Glomerular visceral epithelial cell (primary cell): ENCODE measurements at regions not wholly inside any gene's neighbourhood (a gene's known extent, or its start where the extent isn't known, plus 50 kb on each side); places are given as distances from the start of the nearest gene placed in this dataset.

Experiments used
- DNase-seq: peaks from one replicate; pipeline ENCODE4 v3.0.0-alpha.2; 2016; ENCODE audit errors: extremely low spot score

DNA sequence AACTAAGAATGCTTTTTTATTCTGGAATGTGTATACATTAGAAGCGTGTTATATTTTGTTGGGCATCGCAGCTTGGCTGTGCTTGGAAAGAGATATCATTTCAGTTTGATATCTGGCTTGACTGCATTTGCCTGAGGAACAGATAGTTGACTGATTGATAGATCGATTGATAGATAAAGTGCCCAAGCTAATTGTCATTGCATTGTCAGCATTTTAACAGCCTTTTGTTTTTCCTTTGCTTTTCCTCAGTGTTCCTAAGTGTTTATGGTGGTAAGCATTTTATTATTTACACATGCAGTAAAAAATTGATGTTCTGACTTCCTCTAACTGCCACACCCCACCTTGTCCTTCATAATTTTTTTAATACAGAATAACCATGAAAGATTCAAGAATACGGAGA, 180.9 kb upstream of the GRIK2 start:
- DNase-seq: no peak

DNA sequence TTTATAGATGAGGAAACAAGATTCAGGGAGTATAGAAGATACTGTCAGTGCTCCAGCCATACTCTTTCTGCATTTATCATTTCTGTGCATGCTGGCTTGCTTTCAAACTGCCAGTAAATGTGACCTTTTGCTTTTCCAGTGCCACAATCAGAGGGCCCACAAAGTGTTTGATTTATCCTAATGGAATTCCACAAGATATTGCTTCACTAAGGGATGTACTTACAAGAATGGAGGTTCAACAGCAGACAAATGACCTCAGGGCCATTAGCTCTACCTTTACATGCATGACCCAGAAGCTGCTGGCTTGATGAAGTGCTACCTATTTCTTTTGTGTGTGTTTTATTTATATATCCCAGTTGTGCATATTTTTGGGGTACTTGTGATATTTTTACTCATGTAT, 171.5 kb upstream of the GRIK2 start:
- DNase-seq: no peak

DNA sequence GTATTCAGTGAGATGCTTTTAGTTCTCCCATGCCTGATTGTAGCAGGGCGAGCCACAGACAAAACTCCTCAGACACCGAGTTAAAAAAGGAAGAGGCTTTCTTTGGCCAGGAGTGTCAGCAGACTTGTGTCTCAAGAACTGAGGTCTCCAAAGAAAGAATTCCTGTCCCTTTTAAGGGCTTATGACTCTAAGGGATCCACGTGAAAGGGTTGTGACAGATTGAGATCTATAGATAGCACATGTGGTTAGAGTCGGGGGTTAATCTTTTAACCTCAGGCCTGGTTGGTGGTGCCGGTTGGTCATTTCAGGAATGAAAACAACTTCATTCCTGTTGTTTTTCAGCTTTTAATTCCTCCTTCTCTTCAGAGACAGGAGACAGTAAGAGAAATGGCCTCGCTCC, 168.8 kb upstream of the GRIK2 start:
- no peak for DNase-seq

DNA sequence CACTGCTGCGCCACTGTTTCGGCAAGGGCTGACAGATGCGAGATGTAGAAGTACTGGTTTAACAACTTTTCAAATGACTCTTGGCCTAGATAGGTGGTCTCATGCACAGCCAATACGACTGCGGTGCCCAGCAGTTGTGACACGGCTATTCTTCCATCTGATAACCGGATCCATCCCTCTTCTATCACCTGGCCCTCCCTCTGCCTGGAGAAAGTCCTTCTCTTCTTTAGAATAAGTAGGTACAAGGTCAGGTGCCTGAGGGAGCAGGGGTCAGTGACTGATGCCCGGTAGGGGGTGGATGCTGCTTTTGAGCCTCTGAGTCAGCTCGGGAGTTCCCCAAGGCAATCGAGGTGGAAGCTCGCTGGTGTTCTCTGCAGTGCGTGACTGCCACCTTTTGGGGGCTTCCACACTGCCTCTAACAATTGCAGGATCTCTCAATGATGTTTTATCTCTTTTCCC, 166.8 kb upstream of the GRIK2 start:
- DNase-seq: peak; percentile 65

DNA sequence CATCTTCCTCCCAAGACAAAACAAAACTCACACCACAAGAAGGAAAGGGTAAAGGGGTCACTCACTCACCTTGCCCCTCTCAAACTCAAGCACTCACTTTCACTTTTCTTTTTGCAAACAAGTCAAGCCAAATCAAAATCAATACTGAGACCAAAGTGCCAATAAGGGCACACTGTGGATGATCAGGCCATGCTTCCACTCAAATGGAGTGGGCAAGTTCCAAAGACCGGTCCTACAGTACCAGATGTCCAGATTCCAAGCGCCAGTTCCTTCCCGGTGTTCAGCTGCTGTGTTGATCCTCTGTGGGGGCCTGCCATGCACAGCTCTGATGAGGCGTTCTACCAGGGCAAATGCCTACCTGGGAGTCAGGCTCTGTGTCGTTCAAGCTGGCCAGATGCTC, 162.6 kb upstream of the GRIK2 start:
- no peak for DNase-seq

DNA sequence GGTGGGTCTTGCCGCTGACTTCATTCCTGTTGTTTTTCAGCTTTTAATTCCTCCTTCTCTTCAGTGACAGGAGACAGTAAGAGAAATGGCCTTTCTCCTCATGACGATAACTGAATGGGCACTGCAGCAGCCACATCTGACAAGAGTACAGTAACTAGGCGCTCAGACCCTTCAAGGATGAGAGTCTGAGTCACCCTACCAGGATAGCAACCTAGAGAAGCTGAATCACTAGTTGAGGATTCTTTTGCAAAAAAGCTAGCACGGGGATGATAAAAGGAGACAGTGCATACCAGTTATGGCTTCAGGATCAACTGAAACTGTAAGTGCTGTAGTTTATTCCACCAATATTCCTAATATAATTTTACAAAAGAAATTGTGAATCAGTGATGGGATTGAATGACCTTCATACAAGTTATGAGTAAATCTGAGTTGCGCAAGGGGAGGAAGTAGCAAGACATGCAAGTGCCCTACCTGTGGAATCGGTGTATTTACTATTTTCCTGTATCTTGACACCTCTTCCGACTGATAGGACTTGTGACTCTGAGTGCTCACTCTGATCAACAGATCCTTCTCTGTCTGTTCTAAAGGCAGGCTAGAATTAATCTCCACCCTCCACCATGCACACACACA, 161.8 kb upstream of the GRIK2 start:
- DNase-seq: no peak

DNA sequence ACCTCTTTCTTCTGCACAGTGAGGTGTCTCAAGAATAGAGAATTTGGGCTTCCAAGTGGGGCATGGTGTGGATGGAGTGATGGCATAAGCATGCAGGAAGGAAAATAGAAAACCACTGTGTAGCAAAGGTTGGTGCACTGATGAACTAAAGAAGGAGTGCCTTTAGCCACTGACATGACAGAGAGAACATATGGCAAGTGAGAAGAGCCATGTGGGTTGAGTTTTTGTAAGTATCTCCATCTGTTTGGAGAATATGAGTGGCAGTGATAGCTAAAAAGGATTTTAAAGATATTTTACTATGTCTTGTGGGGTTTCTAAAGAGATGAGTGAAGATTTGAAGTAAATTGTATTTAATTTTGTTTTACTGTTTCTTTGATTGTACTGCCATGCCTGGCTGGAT, 160.5 kb upstream of the GRIK2 start:
- no peak for DNase-seq

DNA sequence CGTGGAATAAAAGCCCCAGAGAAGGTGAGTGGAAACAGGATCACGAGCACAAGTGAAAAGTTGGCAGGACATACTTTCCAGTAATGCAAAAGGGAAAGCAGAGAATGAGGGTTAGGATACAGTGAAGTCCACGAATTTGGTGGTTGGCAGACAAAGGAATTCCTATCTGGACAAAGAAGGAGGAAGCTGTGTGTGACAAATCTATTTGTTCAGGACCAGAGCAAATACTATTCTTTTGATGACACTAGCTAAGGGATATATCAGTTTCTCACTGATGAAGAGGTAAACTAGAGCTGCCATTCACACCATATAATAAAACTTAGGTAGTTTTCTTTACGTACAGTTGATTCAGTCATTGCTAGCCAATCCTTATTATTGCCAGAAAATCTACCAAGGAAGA, 156.8 kb upstream of the GRIK2 start:
- DNase-seq: no peak

DNA sequence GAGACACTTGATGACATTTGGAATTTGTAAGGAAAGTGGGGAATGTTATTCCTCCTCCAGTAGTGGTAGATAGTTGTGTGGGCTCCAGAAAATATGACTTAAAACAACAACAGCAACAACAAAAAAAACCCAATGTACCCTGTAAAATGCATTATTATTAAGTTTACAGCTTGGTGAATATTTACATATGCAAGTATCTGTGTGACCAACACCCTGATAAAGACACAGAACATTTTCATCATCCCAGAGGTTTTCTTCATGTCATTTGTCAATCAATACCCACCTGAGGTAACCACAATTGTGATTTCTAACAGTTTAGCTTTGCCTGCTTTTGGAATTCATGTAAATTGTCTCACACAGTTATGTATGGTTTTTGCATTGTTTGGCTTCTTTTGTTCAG, 152.1 kb upstream of the GRIK2 start:
- DNase-seq: no peak

DNA sequence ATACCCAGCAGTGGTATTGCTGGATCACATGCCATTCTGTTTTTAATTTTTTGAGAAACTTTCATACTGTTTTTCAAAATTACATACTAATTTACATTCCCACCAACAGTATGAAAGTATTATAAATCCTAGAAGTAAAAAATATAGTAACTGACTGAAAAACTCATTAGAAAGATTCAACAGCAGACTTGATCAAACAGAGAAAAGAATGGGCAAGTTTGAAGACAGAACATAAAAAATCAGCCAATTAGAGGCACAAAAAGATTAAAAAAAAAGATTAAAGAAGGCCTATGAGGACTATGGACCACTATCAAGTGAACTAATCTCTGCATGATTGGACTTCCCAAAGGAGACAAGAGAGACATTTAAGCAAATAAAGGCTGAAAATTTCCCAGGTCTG, 144.0 kb upstream of the GRIK2 start:
- DNase-seq: no peak

DNA sequence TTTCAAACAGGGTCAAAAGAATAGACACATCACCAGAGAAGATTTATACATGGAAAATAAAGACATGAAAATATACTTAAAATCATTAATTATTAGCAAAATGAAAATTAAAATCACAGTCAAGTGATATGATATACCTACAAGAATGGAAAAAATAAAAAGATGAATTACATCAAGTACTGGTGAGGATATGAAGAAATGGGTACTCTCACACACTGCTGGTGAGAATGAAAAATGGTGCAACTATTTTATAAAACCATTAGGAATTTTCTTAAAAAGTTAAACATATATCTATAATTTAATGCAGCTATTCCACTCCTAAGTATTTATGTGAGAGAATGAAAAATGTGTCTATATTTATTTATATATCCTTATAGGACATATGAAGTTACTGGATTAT, 136.3 kb upstream of the GRIK2 start:
- DNase-seq: no peak

DNA sequence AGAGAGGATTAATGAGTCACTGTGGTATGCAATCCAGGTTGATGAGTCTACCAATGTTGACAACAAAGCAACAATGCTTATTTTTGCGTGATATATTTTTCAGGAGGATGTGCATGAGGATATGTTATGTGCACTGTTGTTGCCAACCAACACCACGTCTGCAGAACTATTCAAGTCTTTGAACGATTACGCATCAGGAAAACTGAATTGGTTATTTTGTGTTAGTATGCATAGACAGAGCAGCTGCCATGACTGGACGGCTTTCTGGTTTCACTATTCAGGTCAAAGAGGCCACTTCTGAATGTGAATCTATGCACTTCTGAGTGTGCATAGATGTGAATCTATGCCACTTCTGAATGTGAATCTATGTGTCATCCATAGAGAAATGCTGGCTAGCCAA, 134.0 kb upstream of the GRIK2 start:
- no peak for DNase-seq

DNA sequence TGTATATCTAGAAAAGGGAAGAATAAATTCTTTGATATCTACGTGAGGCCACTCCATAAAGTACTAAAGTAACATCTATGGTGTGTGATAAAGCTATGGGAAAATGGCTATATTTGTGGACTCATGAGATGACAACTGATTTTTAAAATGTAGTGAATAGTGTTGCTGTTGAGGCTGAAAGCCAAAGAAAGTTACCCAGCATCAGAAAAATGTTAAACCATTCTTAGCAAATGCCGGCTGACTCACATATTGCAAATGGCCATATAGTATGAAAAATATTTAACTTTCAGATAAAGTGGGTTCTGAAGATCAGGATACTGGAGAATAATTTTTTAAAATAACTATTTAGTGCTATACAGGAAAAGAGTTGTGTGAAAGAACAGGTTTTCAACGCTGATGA, 129.9 kb upstream of the GRIK2 start:
- no peak for DNase-seq

DNA sequence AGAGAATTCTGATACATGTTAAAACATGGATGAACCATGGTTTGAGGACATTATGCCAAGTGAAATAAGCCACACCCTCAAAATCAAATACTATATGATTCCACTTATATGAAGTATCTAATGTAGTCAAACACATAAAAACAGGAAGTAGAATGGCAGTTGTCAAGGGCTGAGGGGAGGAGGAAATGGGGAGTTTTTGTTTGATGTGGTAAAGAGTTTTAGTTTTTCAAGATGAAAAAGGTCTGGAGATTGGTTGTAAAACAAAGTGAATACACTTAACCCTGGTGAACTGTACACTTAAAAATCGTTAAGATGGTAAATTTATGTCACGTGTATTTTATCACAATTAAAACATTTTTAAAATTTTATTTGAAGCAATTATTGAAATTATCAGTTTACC, 127.4 kb upstream of the GRIK2 start:
- DNase-seq: no peak

DNA sequence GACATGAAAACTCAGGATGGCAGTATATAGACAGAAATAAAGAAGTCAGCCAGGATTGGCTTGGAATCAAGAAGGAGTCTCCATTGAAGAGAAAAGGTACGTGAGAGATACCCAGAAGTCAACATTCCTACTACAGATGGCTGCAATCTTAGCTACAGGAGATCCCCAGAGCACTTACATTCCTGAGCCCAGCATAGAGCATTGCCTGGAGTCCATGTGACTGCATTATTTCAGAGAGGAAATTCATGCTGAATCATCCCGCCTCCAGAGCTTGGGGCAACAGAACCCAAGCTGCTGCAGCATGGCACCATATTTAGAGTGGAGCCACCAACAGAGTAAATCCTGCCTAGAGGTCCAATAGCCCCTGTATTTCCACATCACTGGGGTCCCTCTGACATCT, 125.0 kb upstream of the GRIK2 start:
- no peak for DNase-seq

DNA sequence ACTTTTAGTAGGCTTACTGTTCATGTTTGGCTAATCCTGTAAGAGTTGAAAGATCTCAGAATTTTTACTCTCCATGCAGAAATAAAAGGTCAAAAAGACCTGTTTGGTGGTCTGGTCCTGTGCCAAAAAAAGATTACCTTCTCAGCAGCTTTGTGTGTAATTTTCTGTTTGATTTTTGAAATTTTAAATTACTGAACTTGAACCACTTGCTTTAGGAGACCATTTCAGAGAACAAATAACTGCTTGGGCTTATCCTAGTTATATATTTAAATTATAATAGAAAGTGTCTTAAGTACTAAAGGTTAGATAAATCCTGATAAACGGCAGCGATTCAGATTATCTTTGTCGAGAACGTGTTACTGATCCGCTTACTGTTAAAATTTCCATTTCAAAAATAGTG, 118.3 kb upstream of the GRIK2 start:
- no peak for DNase-seq

DNA sequence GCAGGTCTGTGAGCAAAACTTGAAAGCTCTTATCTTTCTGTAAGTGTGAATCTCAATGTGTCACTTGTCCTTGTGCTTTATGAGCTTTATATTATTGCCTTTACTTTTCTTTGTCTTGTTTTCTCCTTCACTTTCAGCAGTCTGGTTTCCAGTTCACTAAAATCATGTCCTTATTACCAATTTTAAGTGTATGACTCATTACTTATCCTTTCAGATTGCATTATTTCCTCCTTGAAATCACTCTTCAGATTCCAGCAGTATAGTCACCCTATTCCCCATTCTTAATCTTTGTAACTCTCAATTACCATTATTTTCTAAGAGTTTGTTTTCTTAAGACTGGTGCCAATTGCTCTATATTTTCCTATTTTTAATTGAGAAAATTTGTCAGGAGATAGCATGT, 117.4 kb upstream of the GRIK2 start:
- DNase-seq: no peak

DNA sequence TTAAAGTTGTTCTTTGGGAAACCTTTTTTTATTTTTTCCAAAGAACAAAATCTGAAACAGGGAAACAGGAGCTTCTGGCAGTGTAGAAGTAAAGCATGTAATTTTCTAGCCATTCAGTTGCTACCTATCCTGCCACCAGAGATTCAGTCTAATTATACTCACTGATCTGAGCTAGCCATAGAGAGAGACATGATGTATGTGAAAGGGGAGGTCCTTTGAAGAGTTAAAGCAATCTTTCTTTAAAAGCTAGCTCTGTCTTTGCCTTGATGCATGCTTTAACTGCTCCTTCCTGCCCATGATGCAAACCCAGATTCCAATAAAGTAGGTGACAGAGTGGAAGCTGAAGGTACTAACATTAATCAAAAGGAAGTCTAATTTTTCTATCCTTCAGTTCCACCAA, 114.1 kb upstream of the GRIK2 start:
- no peak for DNase-seq

DNA sequence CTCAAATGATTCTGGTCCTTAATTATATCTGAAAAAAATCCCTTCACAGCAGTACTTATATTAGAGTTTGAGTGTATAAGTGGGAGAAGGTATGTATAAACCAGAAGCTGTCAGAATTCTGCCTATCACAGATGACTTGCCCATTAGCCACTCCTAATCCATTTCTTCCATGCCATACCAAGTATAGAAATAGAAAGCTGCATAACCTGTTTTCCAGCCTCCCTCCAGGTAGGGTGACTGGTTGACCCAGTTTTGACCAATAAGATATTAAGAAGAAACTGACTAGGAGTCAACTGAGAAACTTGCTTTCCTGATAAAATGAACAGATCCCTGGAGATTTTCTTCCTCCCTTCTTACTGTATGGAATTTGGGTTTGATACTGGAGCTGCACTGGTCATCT, 112.2 kb upstream of the GRIK2 start:
- DNase-seq: no peak

DNA sequence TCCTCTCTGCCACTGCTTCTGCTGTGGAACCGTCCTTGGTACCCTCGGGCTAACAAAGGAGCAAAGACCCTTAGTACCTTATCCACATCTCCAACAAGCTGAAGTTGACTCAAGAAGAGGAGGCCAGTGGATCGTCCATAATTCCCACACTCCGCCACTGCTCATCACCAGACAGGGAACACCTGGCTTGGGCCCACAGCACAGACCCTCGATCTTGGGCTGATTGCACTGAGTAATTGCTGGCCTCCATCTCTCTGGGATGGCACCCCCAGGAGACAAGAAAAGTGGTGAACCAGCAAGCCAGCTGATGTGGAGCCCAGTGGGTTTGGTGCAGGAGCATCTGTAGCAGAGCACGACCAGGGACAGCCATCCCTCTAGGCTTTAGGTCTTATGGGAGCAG, 109.4 kb upstream of the GRIK2 start:
- DNase-seq: no peak

DNA sequence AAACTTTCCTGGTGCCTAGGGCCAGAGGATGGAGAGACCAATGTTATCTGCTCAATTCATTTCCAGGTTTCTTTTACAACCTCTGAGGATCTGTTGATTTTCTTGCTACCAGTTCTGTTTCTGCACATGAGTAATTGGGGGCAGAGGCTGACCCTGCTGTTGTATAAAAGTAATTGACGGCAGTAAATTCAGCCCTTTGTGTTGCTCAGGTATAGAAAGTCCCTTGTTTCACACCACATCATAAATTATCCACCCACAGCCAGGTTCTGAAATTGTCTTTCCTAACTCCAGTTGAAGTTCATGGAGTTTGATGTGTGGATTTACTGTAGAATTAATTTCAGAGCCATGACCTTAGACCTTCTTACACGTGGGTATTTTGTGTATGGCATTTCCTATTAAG, 107.4 kb upstream of the GRIK2 start:
- no peak for DNase-seq

DNA sequence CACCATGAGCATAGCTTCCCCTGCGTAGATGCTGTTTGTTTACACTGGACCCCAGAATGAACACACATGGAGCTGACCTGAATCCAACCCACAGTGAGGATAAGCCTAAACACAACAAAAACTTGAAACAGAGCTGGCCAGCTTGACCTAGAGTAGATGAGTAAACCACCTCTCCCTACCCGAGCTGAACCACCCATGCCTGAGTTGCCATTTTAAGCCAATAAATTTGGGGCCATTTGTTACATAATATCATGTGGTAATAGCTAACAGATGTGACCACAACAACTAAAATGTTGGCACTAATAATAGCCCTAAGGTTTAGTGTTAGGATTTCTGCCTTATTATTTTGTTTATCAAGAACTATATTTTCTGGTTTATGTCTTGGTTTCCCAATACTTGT, 103.2 kb upstream of the GRIK2 start:
- no peak for DNase-seq

DNA sequence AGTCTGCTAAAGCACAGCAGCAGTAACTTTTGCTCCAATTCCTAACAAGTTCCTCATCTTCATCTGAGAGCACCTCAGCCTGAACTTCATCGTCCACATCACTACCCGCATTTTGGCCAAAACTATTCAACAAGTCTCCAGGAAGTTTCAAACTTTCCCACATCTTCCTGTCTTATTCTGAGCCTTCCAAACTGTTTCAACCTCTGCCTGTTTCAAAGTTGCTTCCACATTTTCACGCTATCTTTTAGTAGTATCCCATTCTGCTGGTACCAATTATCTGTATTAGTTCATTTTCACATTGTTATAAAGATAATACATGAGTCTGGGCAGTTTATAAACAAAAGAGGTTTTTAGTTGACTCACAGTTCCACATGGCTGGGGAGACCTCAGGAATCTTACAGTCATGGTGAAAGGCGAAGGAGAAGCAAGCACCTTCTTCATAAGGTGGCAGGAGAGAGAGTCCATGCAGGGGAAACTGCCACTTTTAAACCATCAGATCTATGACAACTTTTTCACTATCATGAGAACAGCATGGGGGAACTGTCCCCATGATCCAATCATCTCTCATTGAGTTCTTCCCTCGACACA, 99.4 kb upstream of the GRIK2 start:
- no peak for DNase-seq

DNA sequence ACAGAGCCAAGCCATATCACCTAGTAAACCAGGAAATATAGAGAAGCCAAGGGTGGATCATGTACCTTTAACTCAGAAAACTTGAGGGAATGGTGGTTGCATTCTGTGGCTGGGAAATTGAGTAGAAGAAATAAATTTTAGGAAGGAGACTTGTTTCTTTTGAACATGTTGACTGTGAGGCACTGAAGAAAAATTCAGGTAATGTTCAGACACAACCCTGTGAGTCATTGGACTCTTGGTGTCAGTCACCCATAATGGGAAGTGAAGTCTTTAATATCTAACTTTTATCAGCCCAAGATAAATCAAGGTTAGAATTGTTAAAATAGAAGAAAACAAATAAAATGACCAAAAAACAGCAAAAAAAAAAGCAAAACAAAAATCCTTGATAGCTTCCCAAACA, 98.8 kb upstream of the GRIK2 start:
- no peak for DNase-seq
